ENCODE measurements at regions not wholly inside any gene's neighbourhood (a gene's known extent, or its start where the extent isn't known, plus 50 kb on each side); places are given as distances from the start of the nearest gene placed in this dataset.

GRCh38 chr4:34679228-34679627 is 1565.1 kb downstream of the ARAP2 start:
- Mint-ChIP-seq H3K4me1 (no peaks in the 10 kb centered on the region), H3K27ac (no peak overlapping the region), H3K9me3 (peaks cover 6 to 10% of the 10 kb centered on the region in 2 donors), H3K4me3 (no peak overlapping the region), H3K27me3 (no peaks in the 10 kb centered on the region)
- ATAC-seq: no peak
- no peak for DNase-seq

- no peak overlapping the region for H3K27ac Mint-ChIP-seq
- ATAC-seq (no peak), DNase-seq (no peak)
- no peak overlapping the region for H3K4me3 Mint-ChIP-seq
- H3K27me3 Mint-ChIP-seq: no peaks in the 10 kb centered on the region
- no peaks in the 10 kb centered on the region for H3K4me1 Mint-ChIP-seq
- H3K9me3 Mint-ChIP-seq: peaks cover 14 to 26% of the 10 kb centered on the region in 2 donors
Measured at GRCh38 chr4:34709564-34709963, 1534.8 kb downstream of the ARAP2 start.

GRCh38 chr4:34718576-34719245 is 1525.6 kb downstream of the ARAP2 start:
- ATAC-seq (no peak), DNase-seq (no peak)
- Mint-ChIP-seq H3K4me3 (no peak overlapping the region), H3K9me3 (peaks cover 0 to 5% of the 10 kb centered on the region in 2 donors), H3K27ac (no peak overlapping the region), H3K27me3 (no peaks in the 10 kb centered on the region), H3K4me1 (no peaks in the 10 kb centered on the region)

- ATAC-seq (no peak), DNase-seq (no peak)
- no peaks in the 10 kb centered on the region for H3K4me1 Mint-ChIP-seq
- no peak overlapping the region for H3K27ac Mint-ChIP-seq
- no peak overlapping the region for H3K4me3 Mint-ChIP-seq
- H3K9me3 Mint-ChIP-seq: peaks cover 0 to 1% of the 10 kb centered on the region in 2 donors
- H3K27me3 Mint-ChIP-seq: no peaks in the 10 kb centered on the region
Measured at GRCh38 chr4:34720571-34720970, 1523.7 kb downstream of the ARAP2 start.

- no peaks in the 10 kb centered on the region for H3K9me3 Mint-ChIP-seq
- H3K27ac Mint-ChIP-seq: no peak overlapping the region
- H3K27me3 Mint-ChIP-seq: no peaks in the 10 kb centered on the region
- no peak for ATAC-seq
- H3K4me1 Mint-ChIP-seq: no peaks in the 10 kb centered on the region
- no peak for DNase-seq
- H3K4me3 Mint-ChIP-seq: no peak overlapping the region
Measured at GRCh38 chr4:34721835-34722234, 1522.5 kb downstream of the ARAP2 start.

GRCh38 chr4:34723605-34724004 is 1520.7 kb downstream of the ARAP2 start:
- ATAC-seq (no peak), DNase-seq (no peak)
- Mint-ChIP-seq H3K4me1 (no peaks in the 10 kb centered on the region), H3K27ac (no peak overlapping the region), H3K4me3 (no peak overlapping the region), H3K27me3 (no peaks in the 10 kb centered on the region), H3K9me3 (no peaks in the 10 kb centered on the region)

GRCh38 chr4:34724491-34724890 is 1519.8 kb downstream of the ARAP2 start:
- ATAC-seq: no peak
- Mint-ChIP-seq H3K27me3 (no peaks in the 10 kb centered on the region), H3K4me1 (no peaks in the 10 kb centered on the region), H3K4me3 (no peak overlapping the region), H3K9me3 (no peaks in the 10 kb centered on the region), H3K27ac (no peak overlapping the region)
- DNase-seq: no peak

GRCh38 chr4:34731070-34731469 is 1513.2 kb downstream of the ARAP2 start:
- Mint-ChIP-seq H3K4me1 (no peaks in the 10 kb centered on the region), H3K9me3 (no peaks in the 10 kb centered on the region), H3K4me3 (no peak overlapping the region), H3K27ac (no peak overlapping the region), H3K27me3 (no peaks in the 10 kb centered on the region)
- ATAC-seq: no peak
- DNase-seq: no peak

GRCh38 chr4:34732176-34732950 is 1512.0 kb downstream of the ARAP2 start:
- Mint-ChIP-seq H3K9me3 (no peaks in the 10 kb centered on the region), H3K27me3 (no peaks in the 10 kb centered on the region), H3K27ac (no peak overlapping the region), H3K4me3 (no peak overlapping the region), H3K4me1 (no peaks in the 10 kb centered on the region)
- ATAC-seq (no peak), DNase-seq (no peak)

GRCh38 chr4:34733185-34733941 is 1511.0 kb downstream of the ARAP2 start:
- H3K4me1 Mint-ChIP-seq: no peaks in the 10 kb centered on the region
- ATAC-seq: no peak
- H3K27me3 Mint-ChIP-seq: no peaks in the 10 kb centered on the region
- no peaks in the 10 kb centered on the region for H3K9me3 Mint-ChIP-seq
- no peak overlapping the region for H3K4me3 Mint-ChIP-seq
- no peak overlapping the region for H3K27ac Mint-ChIP-seq
- no peak for DNase-seq

GRCh38 chr4:34766935-34767334 is 1477.4 kb downstream of the ARAP2 start:
- no peak overlapping the region for H3K4me3 Mint-ChIP-seq
- peaks cover 0 to 12% of the 10 kb centered on the region in 2 donors for H3K9me3 Mint-ChIP-seq
- H3K27me3 Mint-ChIP-seq: no peaks in the 10 kb centered on the region
- H3K27ac Mint-ChIP-seq: no peak overlapping the region
- no peak for ATAC-seq
- no peak for DNase-seq
- no peaks in the 10 kb centered on the region for H3K4me1 Mint-ChIP-seq

GRCh38 chr4:34767407-34767806 is 1476.9 kb downstream of the ARAP2 start:
- no peak for DNase-seq
- Mint-ChIP-seq H3K27ac (no peak overlapping the region), H3K9me3 (peaks cover 0 to 12% of the 10 kb centered on the region in 2 donors), H3K27me3 (no peaks in the 10 kb centered on the region), H3K4me1 (no peaks in the 10 kb centered on the region), H3K4me3 (no peak overlapping the region)
- ATAC-seq: no peak

GRCh38 chr4:34771632-34772031 is 1472.7 kb downstream of the ARAP2 start:
- H3K4me1 Mint-ChIP-seq: no peaks in the 10 kb centered on the region
- peaks cover 0 to 12% of the 10 kb centered on the region in 2 donors for H3K9me3 Mint-ChIP-seq
- no peak overlapping the region for H3K4me3 Mint-ChIP-seq
- H3K27ac Mint-ChIP-seq: no peak overlapping the region
- H3K27me3 Mint-ChIP-seq: no peaks in the 10 kb centered on the region
- ATAC-seq (no peak), DNase-seq (no peak)

GRCh38 chr4:34790131-34790530 is 1454.2 kb downstream of the ARAP2 start:
- Mint-ChIP-seq H3K27ac (no peak overlapping the region), H3K27me3 (no peaks in the 10 kb centered on the region), H3K4me3 (no peak overlapping the region), H3K9me3 (peaks cover 2 to 10% of the 10 kb centered on the region in 2 donors), H3K4me1 (no peaks in the 10 kb centered on the region)
- ATAC-seq (no peak), DNase-seq (no peak)

GRCh38 chr4:34791209-34791608 is 1453.1 kb downstream of the ARAP2 start:
- H3K27me3 Mint-ChIP-seq: no peaks in the 10 kb centered on the region
- ATAC-seq (no peak), DNase-seq (no peak)
- peaks cover 6 to 14% of the 10 kb centered on the region in 2 donors for H3K9me3 Mint-ChIP-seq
- H3K4me3 Mint-ChIP-seq: no peak overlapping the region
- no peak overlapping the region for H3K27ac Mint-ChIP-seq
- no peaks in the 10 kb centered on the region for H3K4me1 Mint-ChIP-seq

GRCh38 chr4:34800953-34801352 is 1443.4 kb downstream of the ARAP2 start:
- ATAC-seq: no peak
- H3K4me1 Mint-ChIP-seq: no peaks in the 10 kb centered on the region
- no peak for DNase-seq
- peaks cover 15 to 20% of the 10 kb centered on the region in 2 donors for H3K9me3 Mint-ChIP-seq
- H3K27me3 Mint-ChIP-seq: no peaks in the 10 kb centered on the region
- H3K4me3 Mint-ChIP-seq: no peak overlapping the region
- no peak overlapping the region for H3K27ac Mint-ChIP-seq

Data from stimulated activated naive CD8-positive, alpha-beta T cell treated with anti-CD3 and anti-CD28 coated beads, Interleukin-15, amount 100 ng/mL, for 72 hours (primary cell).